ENCODE measurements at regions not wholly inside any gene's neighbourhood (a gene's known extent, or its start where the extent isn't known, plus 50 kb on each side); places are given as distances from the start of the nearest gene placed in this dataset.

DNA sequence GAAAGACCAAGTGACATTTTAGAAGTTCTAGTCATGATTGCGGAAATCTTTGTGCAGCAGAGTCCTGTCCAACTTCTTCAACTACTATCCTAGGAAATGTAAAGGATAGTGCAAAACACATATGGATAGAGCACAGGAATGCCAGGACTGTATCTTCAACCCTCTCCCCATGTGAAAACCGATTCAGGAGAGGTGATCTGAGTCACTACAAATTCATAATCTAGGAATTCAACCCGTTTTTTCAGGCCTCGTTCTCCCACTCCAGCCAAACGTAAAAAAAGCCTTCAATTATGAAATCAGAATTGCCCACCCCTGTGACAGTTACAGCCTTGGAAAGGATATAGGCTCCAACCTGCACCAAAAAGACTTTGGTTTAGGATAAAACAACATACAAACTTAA, 52.9 kb upstream of the RGS1 start:
- FAIRE-seq, result no peak
- DNase-seq (ENCODE audit: insufficient read length, low spot score), result no peak
- TF ChIP-seq, protein P1, sequence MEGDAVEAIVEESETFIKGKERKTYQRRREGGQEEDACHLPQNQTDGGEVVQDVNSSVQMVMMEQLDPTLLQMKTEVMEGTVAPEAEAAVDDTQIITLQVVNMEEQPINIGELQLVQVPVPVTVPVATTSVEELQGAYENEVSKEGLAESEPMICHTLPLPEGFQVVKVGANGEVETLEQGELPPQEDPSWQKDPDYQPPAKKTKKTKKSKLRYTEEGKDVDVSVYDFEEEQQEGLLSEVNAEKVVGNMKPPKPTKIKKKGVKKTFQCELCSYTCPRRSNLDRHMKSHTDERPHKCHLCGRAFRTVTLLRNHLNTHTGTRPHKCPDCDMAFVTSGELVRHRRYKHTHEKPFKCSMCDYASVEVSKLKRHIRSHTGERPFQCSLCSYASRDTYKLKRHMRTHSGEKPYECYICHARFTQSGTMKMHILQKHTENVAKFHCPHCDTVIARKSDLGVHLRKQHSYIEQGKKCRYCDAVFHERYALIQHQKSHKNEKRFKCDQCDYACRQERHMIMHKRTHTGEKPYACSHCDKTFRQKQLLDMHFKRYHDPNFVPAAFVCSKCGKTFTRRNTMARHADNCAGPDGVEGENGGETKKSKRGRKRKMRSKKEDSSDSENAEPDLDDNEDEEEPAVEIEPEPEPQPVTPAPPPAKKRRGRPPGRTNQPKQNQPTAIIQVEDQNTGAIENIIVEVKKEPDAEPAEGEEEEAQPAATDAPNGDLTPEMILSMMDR (IDR thresholded peaks at IDR 0.05; ENCODE audit: insufficient read depth, missing control alignments), result no peak

DNA sequence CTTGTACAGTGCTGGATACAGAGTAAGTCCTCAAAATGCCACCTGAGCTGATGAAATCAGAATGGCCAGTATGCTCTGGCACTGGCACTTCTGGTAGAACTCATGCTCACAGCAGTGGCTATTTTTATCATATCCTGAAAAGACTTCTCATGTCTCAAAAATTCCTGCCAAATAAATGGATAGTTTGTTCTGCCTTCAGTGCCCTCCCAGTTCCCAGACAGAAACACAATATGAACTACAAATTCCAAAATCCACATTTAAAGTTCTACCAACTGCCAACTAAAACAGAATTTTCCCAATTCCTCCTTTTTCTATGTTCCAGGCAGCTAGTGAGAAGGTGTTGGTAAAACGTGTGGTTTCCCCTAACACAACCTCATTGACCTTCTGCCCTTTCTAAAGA, 51.4 kb upstream of the RGS1 start:
- no peak for FAIRE-seq
- DNase-seq (ENCODE audit: insufficient read length, low spot score), result no peak
- TF ChIP-seq, protein P1 (IDR thresholded peaks at IDR 0.05; ENCODE audit: insufficient read depth, missing control alignments), result no peak

All from D721Med (cell line).